ENCODE measurements at regions not wholly inside any gene's neighbourhood (a gene's known extent, or its start where the extent isn't known, plus 50 kb on each side); places are given as distances from the start of the nearest gene placed in this dataset.
A peak's percentile ranks its signal among the peaks of the same experiment; 100 is the strongest.

GRCh38 chr3:74106925-74107324 lies 482.2 kb upstream of the PDZRN3 start:
- TF ChIP-seq, protein P1, sequence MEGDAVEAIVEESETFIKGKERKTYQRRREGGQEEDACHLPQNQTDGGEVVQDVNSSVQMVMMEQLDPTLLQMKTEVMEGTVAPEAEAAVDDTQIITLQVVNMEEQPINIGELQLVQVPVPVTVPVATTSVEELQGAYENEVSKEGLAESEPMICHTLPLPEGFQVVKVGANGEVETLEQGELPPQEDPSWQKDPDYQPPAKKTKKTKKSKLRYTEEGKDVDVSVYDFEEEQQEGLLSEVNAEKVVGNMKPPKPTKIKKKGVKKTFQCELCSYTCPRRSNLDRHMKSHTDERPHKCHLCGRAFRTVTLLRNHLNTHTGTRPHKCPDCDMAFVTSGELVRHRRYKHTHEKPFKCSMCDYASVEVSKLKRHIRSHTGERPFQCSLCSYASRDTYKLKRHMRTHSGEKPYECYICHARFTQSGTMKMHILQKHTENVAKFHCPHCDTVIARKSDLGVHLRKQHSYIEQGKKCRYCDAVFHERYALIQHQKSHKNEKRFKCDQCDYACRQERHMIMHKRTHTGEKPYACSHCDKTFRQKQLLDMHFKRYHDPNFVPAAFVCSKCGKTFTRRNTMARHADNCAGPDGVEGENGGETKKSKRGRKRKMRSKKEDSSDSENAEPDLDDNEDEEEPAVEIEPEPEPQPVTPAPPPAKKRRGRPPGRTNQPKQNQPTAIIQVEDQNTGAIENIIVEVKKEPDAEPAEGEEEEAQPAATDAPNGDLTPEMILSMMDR (conservative IDR thresholded peaks at IDR 0.05; ENCODE audit: control insufficient read depth, insufficient read depth, low read depth, low read length), result no peak

DNA sequence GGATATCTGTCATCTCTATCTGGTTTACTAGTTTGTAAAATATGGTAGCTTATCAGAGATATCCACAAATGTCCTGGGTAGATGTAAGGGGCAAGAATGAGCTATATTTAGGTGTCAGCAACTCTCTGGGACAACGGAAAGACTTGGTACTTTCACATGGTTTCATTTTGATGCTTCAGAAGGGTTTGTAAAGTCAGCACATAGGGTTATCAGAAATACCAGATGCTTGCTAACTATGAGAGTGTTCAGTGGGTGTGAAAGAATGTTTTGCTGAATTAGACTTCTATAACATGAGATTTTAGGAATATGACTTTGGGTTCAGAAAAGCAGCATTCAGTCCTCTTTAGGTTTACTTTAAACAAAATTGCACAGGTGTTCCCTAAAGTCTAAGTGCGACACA lies 466.5 kb upstream of the PDZRN3 start:
- H3K4me3 ChIP-seq (ENCODE audit: control insufficient read depth, low read depth, low read length), result no peak overlapping the region
- TF ChIP-seq, protein P1 (conservative IDR thresholded peaks at IDR 0.05; ENCODE audit: control insufficient read depth, insufficient read depth, low read depth, low read length), result no peak
- DNase-seq (ENCODE audit: low read depth), result no peak

More at GRCh38 chr3:74106925-74107324, 482.2 kb upstream of the PDZRN3 start:
- H3K4me3 ChIP-seq (ENCODE audit: control insufficient read depth, low read depth, low read length), result no peak overlapping the region
- no peak for DNase-seq (ENCODE audit: low read depth)

- TF ChIP-seq, protein P1 (conservative IDR thresholded peaks at IDR 0.05; ENCODE audit: control insufficient read depth, insufficient read depth, low read depth, low read length), result no peak
- H3K4me3 ChIP-seq (ENCODE audit: control insufficient read depth, low read depth, low read length), result no peak overlapping the region
- no peak for DNase-seq (ENCODE audit: low read depth)
Measured at GRCh38 chr3:74089814-74090213, 465.1 kb upstream of the PDZRN3 start.

GRCh38 chr3:74080056-74080461 lies 455.3 kb upstream of the PDZRN3 start:
- TF ChIP-seq, protein P1 (conservative IDR thresholded peaks at IDR 0.05; ENCODE audit: control insufficient read depth, insufficient read depth, low read depth, low read length), result no peak
- peak; percentile 2 for DNase-seq (ENCODE audit: low read depth)
- H3K4me3 ChIP-seq (ENCODE audit: control insufficient read depth, low read depth, low read length), result no peak overlapping the region

GRCh38 chr3:74075241-74075640 lies 450.5 kb upstream of the PDZRN3 start:
- no peak overlapping the region for H3K4me3 ChIP-seq (ENCODE audit: control insufficient read depth, low read depth, low read length)
- TF ChIP-seq, protein P1 (conservative IDR thresholded peaks at IDR 0.05; ENCODE audit: control insufficient read depth, insufficient read depth, low read depth, low read length), result no peak
- DNase-seq (ENCODE audit: low read depth), result no peak

GRCh38 chr3:74074700-74075099 lies 450.0 kb upstream of the PDZRN3 start:
- TF ChIP-seq, protein P1 (conservative IDR thresholded peaks at IDR 0.05; ENCODE audit: control insufficient read depth, insufficient read depth, low read depth, low read length), result no peak
- no peak for DNase-seq (ENCODE audit: low read depth)
- no peak overlapping the region for H3K4me3 ChIP-seq (ENCODE audit: control insufficient read depth, low read depth, low read length)

DNA sequence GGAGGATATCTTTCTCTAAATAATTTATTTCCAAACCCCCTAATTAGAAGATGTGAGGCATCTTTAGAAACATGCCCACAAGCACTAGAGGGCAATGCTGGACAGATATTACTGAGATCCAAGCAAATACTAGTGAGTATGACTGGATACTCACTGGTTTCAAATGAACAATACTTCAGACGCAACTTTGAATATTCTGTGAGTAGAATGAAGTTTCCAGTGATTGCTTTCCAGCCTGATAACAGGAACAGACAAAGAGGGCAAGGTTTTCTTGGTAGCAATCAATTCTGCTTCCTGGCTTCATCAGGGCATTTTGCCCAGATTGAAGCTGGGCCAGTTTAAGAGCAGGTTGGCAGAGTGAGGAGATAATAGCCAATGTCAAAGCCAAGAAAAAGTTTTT lies 442.6 kb upstream of the PDZRN3 start:
- no peak overlapping the region for H3K4me3 ChIP-seq (ENCODE audit: control insufficient read depth, low read depth, low read length)
- DNase-seq (ENCODE audit: low read depth), result peak; percentile 20
- TF ChIP-seq, protein P1 (conservative IDR thresholded peaks at IDR 0.05; ENCODE audit: control insufficient read depth, insufficient read depth, low read depth, low read length), result peak; percentile 29
